SKM-1 treated with dmso at 0.1 percent for 144 hours (cell line): ENCODE measurements at regions not wholly inside any gene's neighbourhood (a gene's known extent, or its start where the extent isn't known, plus 50 kb on each side); places are given as distances from the start of the nearest gene placed in this dataset.
"Not testable (repeated sequence)": the region's sequence is repeated elsewhere in the genome, so short reads cannot be mapped to it uniquely, and the experiment has no call there.

Source experiments
- DNase-seq: peaks from one replicate; lab custom pipeline; 2025; ENCODE audit not compliant: unreplicated experiment; lab: John Stamatoyannopoulos, UW

- DNase-seq: not testable (repeated sequence)
Measured at GRCh38 chr15:20204177-20204866, 337.3 kb downstream of the GOLGA6L6 start.

DNA sequence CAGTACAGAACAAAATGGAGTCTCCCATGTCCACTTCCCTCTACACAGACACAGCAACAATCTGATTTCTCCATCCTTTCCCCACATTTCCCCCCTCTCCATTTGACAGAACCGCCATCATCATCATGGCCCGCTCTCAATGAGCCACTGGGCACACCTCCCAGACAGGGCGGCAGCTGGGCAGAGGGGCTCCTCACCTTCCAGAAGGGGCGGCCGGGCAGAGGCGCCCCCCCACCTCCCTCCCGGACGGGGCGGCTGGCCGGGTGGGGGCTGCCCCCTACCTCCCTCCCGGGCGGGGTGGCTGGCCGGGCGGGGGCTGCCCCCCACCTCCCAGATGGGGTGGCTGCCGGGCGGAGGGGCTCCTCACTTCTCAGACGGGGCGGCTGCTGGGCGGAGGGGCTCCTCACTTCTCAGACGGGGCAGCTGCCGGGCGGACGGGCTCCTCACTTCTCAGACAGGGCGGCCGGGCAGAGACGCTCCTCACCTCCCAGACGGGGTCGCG, 337.9 kb downstream of the GOLGA6L6 start:
- not testable (repeated sequence) for DNase-seq

GRCh38 chr15:20194591-20195198, 346.9 kb downstream of the GOLGA6L6 start:
- not testable (repeated sequence) for DNase-seq

DNA sequence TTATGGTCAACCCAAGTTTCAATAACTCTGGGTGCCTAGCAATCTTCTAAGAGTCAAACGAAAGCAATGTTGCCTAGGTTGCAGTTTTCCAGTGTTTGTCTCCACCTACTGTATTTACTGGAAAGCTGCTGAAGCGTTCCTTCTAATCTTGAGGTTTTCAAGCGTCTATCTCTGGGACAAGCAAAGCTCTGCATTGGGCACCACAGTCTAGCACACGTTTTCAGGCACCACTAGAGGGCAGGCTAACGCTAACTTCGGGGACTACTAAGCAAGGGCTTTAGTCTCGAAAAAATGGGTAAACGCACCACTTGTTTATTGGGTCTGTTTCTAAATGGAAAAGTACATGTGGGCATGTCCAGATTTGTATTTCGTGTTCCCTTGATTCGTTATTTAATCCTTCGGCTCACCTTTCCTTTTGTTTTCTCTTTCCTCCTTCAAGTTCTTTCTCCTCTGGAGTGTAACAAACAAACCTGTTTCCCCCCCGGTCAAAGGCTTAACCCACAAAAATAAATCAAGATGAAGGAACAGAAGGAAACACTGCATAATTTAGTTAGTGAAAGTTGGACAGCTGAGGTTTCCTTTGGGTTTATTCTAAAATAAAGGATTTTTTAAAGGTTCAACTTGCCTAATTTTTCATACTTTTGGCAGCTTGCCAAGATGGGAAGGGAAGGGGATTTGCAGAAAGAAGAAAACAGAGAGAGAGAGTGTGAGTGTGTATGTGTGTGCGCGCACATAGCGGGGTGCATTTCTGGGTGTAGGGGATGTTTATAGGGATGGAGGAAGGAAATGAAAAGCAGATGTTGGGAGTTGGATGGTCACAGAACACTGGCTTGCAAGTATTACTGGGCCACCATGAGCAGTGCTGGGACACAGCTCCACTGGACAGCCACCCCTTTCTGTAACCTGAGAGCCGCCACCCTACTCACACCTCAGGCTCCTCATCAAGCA, 348.3 kb downstream of the GOLGA6L6 start:
- DNase-seq: not testable (repeated sequence)

DNA sequence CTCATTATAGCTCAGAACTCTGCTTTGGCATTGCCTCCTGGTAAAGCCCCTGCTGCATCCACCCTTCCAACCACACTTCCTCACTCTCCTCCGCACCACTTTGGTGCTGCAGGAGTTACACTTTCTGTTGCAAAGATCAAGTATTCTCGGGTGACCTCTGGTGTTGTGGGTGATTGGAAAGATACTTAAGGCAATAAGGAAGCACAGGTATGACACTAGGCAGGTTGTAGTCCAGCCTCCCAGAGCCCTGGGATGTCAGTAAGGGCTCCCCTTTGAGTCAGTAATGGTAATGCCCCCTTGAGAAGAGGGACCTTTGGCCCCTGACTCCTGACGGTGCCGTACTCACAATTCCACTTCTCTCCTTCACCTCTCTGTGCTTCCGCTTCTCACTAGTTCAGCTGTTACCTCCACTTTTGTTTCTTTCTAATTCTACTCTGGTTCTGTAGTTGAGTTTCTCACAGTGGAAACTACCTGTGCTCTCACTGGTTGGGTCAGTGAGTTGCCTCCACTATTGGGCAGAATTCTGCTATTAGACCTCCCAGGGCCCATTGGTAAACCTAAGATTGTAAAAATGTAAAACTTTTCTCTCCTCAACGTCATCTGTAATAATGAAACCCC, 350.0 kb downstream of the GOLGA6L6 start:
- not testable (repeated sequence) for DNase-seq

GRCh38 chr15:20188611-20189010, 353.0 kb downstream of the GOLGA6L6 start:
- not testable (repeated sequence) for DNase-seq

DNA sequence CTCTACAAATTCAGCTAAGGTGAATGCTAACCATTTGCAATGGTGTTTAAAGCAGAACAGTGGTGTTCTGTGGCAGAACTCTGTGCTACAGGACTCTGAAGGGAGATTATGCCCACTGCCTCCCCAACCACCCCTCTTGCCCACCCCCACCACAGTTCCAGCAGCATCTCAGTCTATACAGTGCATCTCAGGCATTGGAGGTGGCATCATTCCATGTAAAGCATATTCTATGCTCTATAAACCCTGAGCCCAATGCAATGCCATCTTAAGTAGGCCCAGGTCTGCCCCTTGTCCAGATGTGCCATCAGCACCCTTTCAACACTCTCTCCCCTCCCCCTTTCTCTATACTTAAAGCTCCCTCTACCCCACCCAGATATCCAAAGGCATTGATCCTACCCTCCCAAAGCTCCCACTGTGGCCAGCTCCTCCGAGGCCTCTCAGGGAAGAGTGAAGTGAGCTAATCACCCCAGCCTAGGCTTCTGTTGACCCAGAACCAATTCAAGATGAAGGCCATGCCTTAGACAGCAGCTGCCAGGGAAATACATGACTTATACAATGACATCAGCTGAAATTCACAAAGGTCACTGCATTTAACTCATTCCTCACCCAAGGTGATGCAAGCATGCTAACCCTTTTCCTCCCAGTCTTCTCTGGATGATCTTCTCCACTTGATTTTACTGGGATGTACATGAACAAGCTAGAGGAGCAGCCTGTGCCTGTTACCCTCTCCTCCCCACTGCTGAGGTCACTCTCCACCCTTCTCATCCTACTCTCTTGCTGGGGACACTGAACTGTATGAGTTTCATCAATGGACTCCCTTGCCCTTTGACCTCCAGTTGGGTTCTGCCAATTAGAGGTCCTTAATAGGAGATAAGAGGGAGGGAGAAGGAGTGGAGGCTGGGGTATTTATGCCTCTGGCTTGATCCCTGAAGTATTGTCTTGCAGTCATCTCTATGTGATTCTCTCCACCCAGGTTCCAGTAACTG, 353.9 kb downstream of the GOLGA6L6 start:
- DNase-seq: not testable (repeated sequence)

DNA sequence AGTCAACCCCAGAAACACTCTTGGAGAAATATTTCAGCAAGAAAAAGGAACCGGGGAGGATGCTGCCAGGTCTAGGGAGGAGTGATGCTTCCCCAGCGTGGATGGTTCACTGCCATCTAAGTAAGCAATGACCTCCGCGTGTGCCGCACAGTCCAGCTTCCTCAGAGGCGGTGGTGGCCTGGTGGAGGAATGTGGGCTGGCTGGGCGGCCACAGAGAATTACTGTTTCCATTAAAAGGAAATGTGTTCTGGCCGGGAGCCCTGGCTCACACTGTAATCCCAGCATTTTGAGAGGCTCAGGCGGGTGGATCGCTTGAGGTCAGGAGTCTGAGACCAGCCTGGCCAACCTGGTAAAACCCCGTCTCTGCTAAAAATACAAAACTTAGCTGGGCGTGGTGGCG, 356.7 kb downstream of the GOLGA6L6 start:
- DNase-seq: not testable (repeated sequence)

DNA sequence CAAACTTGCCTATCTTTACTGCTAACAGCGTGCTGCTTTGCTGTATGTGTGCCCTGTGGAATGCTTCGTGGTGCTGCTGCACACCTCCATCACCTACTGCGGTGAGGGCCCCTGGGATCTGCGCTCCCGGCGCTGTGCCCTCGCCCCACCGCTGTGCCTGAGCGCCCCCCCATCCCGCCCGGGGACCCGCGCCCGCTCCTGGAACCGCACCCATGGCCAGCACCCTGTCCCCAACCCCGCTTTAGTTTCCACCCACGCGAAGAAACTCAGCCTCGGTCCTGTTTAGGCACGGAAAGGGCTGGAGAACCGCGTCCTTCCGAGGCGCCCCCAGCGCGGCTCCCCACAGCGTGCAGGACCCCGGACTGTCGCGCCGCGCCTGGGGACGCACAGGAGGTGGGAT, 373.4 kb downstream of the GOLGA6L6 start:
- DNase-seq: not testable (repeated sequence)

DNA sequence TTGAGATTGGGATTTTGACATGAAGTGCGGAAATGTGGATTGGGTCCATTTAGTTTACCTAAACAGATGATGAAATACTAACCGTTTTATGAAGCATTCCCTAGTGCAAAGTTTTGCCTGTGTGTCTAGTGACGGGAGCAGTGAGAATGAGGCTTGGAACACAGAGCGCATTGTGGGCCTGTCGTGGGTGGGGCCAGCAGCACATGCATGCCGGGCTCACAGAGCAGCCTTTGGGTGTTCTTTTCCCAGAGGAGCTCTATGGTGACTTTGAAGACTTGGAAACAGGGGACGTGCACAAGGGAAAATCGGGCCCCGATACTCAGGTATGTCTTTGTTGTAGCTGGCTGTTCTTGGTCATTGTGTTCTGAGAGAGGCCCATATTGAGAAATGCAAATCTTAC, 388.1 kb downstream of the GOLGA6L6 start:
- not testable (repeated sequence) for DNase-seq

DNA sequence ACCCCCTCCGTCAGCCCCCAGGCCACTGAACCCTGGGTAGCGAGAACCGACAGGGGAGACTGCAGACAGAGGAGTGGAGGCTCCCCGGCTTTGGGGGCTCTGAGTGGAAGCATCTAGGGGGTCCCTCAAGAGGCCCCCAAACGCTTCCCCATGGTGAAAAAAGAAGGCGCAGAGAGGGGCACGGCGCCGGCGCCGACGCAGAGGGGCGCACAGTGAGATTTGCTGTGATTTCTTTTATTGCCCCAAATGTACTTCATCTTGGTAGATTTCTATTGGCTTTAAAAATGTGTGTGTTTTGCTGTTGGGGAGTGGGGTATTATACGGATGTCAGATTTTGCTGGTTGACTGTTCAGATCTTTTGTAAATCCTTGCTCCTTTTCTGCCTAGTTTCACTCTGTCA, 392.9 kb downstream of the GOLGA6L6 start:
- DNase-seq: not testable (repeated sequence)

GRCh38 chr15:20148008-20148407, 393.6 kb downstream of the GOLGA6L6 start:
- not testable (repeated sequence) for DNase-seq

GRCh38 chr15:20144333-20145036, 397.1 kb downstream of the GOLGA6L6 start:
- not testable (repeated sequence) for DNase-seq

GRCh38 chr15:20142906-20143305, 398.7 kb downstream of the GOLGA6L6 start:
- not testable (repeated sequence) for DNase-seq

- not testable (repeated sequence) for DNase-seq
Measured at GRCh38 chr15:20142410-20142809, 399.2 kb downstream of the GOLGA6L6 start.

DNA sequence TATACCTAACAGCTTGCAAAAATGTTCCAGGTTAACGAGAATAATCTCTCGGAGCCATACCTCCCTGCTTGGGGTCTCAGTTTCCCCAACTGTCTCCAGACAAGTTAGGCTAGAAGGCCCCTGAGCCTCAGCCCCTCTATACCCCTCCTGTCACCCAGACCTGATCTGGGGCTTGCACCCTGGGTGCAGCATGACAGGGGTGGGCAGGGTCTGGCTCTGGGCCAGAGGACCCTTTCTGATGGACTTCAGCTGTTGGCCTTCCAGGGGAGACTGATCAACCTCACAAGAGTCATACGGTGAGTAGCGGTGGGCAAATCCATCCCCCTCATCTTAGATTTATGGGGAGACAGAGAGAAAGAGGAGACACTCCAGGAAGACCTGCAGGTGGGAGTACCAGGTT, 416.9 kb downstream of the GOLGA6L6 start:
- not testable (repeated sequence) for DNase-seq

- no peak for DNase-seq
Measured at GRCh38 chr15:20106026-20106425, 435.6 kb downstream of the GOLGA6L6 start.

DNA sequence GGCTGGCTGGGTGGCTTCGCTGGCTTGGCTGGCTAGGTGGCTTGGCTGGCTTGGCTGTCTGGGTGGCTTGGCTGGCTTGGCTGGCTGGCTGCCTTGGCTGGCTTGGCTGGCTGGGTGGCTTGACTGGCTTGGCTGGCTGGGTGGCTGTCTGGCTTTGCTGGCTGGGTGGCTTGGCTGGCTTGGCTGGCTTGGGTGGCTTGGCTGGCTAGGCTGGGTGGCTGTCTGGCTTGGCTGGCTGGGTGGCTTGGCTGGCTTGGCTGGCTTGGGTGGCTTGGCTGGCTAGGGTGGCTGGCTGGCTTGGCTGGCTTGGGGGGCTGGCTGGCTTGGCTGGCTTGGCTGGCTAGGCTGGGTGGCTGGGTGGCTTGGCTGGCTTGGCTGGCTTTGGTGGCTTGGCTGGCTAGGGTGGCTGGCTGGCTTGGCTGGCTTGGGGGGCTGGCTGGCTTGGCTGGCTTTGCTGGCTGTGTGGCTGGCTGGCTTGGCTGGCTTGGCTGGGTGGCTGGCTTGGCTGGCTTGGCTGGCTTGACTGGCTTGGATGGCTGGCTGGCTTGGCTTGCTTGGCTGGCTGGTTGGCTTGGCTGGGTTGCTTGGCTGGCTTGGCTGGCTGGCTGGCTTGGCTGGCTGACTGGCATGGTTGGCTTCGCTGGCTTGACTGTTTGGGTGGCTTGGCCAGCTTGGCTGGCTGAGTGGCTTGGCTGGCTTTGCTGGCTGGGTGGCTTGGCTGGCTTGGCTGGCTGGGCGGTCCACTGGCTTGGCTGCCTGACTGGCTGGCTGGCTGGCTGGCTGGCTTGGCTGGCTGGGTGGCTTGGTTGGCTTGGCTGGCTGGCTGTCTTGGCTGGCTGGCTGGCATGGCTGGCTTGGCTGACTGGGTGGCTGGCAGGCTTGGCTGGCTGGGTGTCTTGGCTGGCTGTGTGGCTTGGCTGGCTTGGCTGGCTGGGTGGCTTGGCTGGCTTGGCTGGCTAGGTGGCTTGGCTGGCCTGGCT, 436.3 kb downstream of the GOLGA6L6 start:
- DNase-seq: not testable (repeated sequence)
